Endothelial cell (in vitro differentiated cells): ENCODE measurements at regions not wholly inside any gene's neighbourhood (a gene's known extent, or its start where the extent isn't known, plus 50 kb on each side); places are given as distances from the start of the nearest gene placed in this dataset.

ENCODE experiments used
- DNase-seq: peaks from one replicate; pipeline ENCODE4 v3.0.0; 2021; ENCODE audit warnings: low spot score
- H3K27ac Mint-ChIP-seq: one replicate; pipeline ENCODE4 v1.8.0; 2021; ENCODE audit warnings: mixed read lengths, inconsistent platforms; ENCODE audit not compliant: unreplicated experiment
- H3K27me3 Mint-ChIP-seq: one replicate; pipeline ENCODE4 v1.8.0; 2021; ENCODE audit warnings: mild to moderate bottlenecking, moderate library complexity, mixed read lengths, inconsistent platforms; ENCODE audit not compliant: unreplicated experiment
- H3K36me3 Mint-ChIP-seq: one replicate; pipeline ENCODE4 v1.8.0; 2021; ENCODE audit warnings: mild to moderate bottlenecking, low read depth, mixed read lengths, inconsistent platforms; ENCODE audit not compliant: unreplicated experiment
- H3K4me1 Mint-ChIP-seq: one replicate; pipeline ENCODE4 v1.8.0; 2021; ENCODE audit warnings: mild to moderate bottlenecking, mixed read lengths, inconsistent platforms; ENCODE audit not compliant: unreplicated experiment
- H3K4me3 Mint-ChIP-seq: one replicate; pipeline ENCODE4 v1.8.0; 2021; ENCODE audit warnings: mild to moderate bottlenecking, mixed read lengths, inconsistent platforms; ENCODE audit not compliant: unreplicated experiment
- H3K9me3 Mint-ChIP-seq: one replicate; pipeline ENCODE4 v1.8.0; 2021; ENCODE audit warnings: mixed read lengths, inconsistent platforms; ENCODE audit not compliant: unreplicated experiment
- CTCF ChIP-seq: fragments of 200-600 bp; sonication (generic); IDR thresholded peaks from one replicate; pipeline ENCODE4 v1.5.0; 2021; ENCODE audit warnings: antibody characterized with exemption; ENCODE audit not compliant: unreplicated experiment

- H3K4me3 Mint-ChIP-seq, result no peak overlapping the region
- TF ChIP-seq CTCF, result no peak
- H3K27ac Mint-ChIP-seq, result no peak overlapping the region
- H3K4me1 Mint-ChIP-seq, result no peaks in the 10 kb centered on the region
- H3K9me3 Mint-ChIP-seq, result no peaks in the 10 kb centered on the region
- no peaks in the 10 kb centered on the region for H3K27me3 Mint-ChIP-seq
- peak; percentile 70 for DNase-seq
- H3K36me3 Mint-ChIP-seq, result no peaks in the 10 kb centered on the region
Observed at GRCh38 chr10:55500931-55501559, 700.0 kb upstream of the PCDH15 start.

- no peak overlapping the region for H3K27ac Mint-ChIP-seq
- no peak for TF ChIP-seq CTCF
- H3K36me3 Mint-ChIP-seq, result no peaks in the 10 kb centered on the region
- no peaks in the 10 kb centered on the region for H3K4me1 Mint-ChIP-seq
- no peak overlapping the region for H3K4me3 Mint-ChIP-seq
- no peak for DNase-seq
- H3K9me3 Mint-ChIP-seq, result no peaks in the 10 kb centered on the region
- H3K27me3 Mint-ChIP-seq, result no peaks in the 10 kb centered on the region
Observed at GRCh38 chr10:55497893-55498499, 697.0 kb upstream of the PCDH15 start.

GRCh38 chr10:55495555-55495954 lies 694.5 kb upstream of the PCDH15 start:
- no peak overlapping the region for H3K27ac Mint-ChIP-seq
- H3K9me3 Mint-ChIP-seq, result no peaks in the 10 kb centered on the region
- H3K36me3 Mint-ChIP-seq, result no peaks in the 10 kb centered on the region
- no peak for TF ChIP-seq CTCF
- H3K4me3 Mint-ChIP-seq, result no peak overlapping the region
- H3K27me3 Mint-ChIP-seq, result no peaks in the 10 kb centered on the region
- no peaks in the 10 kb centered on the region for H3K4me1 Mint-ChIP-seq
- DNase-seq, result no peak

GRCh38 chr10:55491712-55492111 lies 690.7 kb upstream of the PCDH15 start:
- Mint-ChIP-seq H3K27me3 (no peaks in the 10 kb centered on the region), H3K4me3 (no peak overlapping the region), H3K36me3 (no peaks in the 10 kb centered on the region), H3K4me1 (peaks cover 3% of the 10 kb centered on the region), H3K9me3 (no peaks in the 10 kb centered on the region), H3K27ac (no peak overlapping the region)
- DNase-seq, result no peak
- TF ChIP-seq CTCF, result no peak

- DNase-seq, result no peak
- Mint-ChIP-seq H3K9me3 (no peaks in the 10 kb centered on the region), H3K36me3 (no peaks in the 10 kb centered on the region), H3K4me1 (peaks cover 3% of the 10 kb centered on the region), H3K4me3 (no peak overlapping the region), H3K27me3 (no peaks in the 10 kb centered on the region), H3K27ac (no peak overlapping the region)
- no peak for TF ChIP-seq CTCF
Observed at GRCh38 chr10:55485827-55486226, 684.8 kb upstream of the PCDH15 start.
